Smooth muscle cell (in vitro differentiated cells): ENCODE measurements at regions not wholly inside any gene's neighbourhood (a gene's known extent, or its start where the extent isn't known, plus 50 kb on each side); places are given as distances from the start of the nearest gene placed in this dataset.

ENCODE experiments used
- DNase-seq: peaks from one replicate; lab custom pipeline; 2025; ENCODE audit not compliant: unreplicated experiment; lab: John Stamatoyannopoulos, UW
- H2AFZ ChIP-seq: fragments of 200-600 bp; sonication (generic); 2 replicates; pipeline ENCODE4 v1.6.0; 2016; ENCODE audit warnings: antibody characterized with exemption, low read depth, mild to moderate bottlenecking
- H3F3A ChIP-seq: fragments of 200-600 bp; sonication (generic); 2 replicates; pipeline ENCODE4 v1.6.0; 2017; ENCODE audit warnings: antibody characterized with exemption, low read depth
- H3K27ac ChIP-seq: fragments of 200-600 bp; sonication (generic); 2 replicates; pipeline ENCODE4 v1.5.1; 2016; ENCODE audit warnings: low read depth, mild to moderate bottlenecking
- H3K27me3 ChIP-seq: fragments of 200-600 bp; sonication (generic); 2 replicates; pipeline ENCODE4 v1.6.1; 2016; ENCODE audit warnings: low read depth, mild to moderate bottlenecking
- H3K36me3 ChIP-seq: fragments of 200-600 bp; sonication (generic); 2 replicates; pipeline ENCODE4 v1.5.1; 2016; ENCODE audit warnings: low read depth
- H3K4me1 ChIP-seq: fragments of 200-600 bp; sonication (generic); 2 replicates; pipeline ENCODE4 v1.5.1; 2016; ENCODE audit warnings: low read depth
- H3K4me2 ChIP-seq: fragments of 200-600 bp; sonication (generic); 2 replicates; pipeline ENCODE4 v1.6.0; 2016; ENCODE audit warnings: mild to moderate bottlenecking
- H3K4me3 ChIP-seq: fragments of 200-600 bp; sonication (generic); 2 replicates; pipeline ENCODE4 v1.5.1; 2016; ENCODE audit warnings: mild to moderate bottlenecking
- H3K79me2 ChIP-seq: fragments of 200-600 bp; sonication (generic); 2 replicates; pipeline ENCODE4 v1.6.0; 2016; ENCODE audit warnings: low read depth, mild to moderate bottlenecking
- H3K9ac ChIP-seq: fragments of 200-600 bp; sonication (generic); 2 replicates; pipeline ENCODE4 v1.6.0; 2016; ENCODE audit warnings: low read depth
- H3K9me3 ChIP-seq: fragments of 200-600 bp; sonication (generic); replicated peaks from 2 replicates; pipeline ENCODE4 v1.5.1; 2016; ENCODE audit warnings: low read depth
- H4K20me1 ChIP-seq: fragments of 200-600 bp; sonication (generic); 2 replicates; pipeline ENCODE4 v1.6.0; 2016; ENCODE audit warnings: low read depth
- WGBS: methylation state at CpG from one replicate; pipeline ENCODE4 v1.1.7; 2016; ENCODE audit warnings: low lambda C conversion rate; 5-methylcytosine and 5-hydroxymethylcytosine counted together
- TF ChIP-seq, protein P1 (sequence below): fragments of 200-600 bp; sonication (generic); IDR thresholded peaks from 2 replicates; pipeline ENCODE4 v1.5.1; 2017; ENCODE audit warnings: borderline replicate concordance, mild to moderate bottlenecking, antibody characterized with exemption; ENCODE audit not compliant: insufficient read depth, poor library complexity, severe bottlenecking

DNA sequence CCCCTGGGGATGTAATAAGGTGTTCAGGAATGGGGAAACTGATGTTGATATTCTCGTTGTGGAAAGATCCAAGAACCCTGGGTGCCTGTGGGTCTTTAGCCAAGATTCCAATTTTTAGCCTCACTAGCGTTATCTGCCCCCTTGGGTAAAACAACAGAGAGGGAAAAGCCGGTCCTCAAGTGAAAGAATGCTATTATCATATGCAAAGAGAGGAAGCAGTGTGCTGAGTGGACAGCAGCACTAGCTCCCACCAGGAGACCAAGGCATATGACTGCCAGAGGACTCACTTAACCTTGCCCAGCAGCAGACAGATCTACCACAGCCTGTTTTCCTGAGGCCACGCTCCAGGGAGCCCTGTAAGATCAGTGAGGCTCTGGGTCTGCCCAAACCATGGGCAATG, 257.9 kb upstream of the CPEB2 start:
- TF ChIP-seq, protein P1, sequence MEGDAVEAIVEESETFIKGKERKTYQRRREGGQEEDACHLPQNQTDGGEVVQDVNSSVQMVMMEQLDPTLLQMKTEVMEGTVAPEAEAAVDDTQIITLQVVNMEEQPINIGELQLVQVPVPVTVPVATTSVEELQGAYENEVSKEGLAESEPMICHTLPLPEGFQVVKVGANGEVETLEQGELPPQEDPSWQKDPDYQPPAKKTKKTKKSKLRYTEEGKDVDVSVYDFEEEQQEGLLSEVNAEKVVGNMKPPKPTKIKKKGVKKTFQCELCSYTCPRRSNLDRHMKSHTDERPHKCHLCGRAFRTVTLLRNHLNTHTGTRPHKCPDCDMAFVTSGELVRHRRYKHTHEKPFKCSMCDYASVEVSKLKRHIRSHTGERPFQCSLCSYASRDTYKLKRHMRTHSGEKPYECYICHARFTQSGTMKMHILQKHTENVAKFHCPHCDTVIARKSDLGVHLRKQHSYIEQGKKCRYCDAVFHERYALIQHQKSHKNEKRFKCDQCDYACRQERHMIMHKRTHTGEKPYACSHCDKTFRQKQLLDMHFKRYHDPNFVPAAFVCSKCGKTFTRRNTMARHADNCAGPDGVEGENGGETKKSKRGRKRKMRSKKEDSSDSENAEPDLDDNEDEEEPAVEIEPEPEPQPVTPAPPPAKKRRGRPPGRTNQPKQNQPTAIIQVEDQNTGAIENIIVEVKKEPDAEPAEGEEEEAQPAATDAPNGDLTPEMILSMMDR: no peak
- no peak for DNase-seq
- Histone ChIP-seq H3K9me3 (no peaks in the 10 kb centered on the region), H3K4me2 (no peak overlapping the region), H3F3A (no peaks in the 10 kb centered on the region), H3K36me3 (no peaks in the 10 kb centered on the region), H3K4me1 (no peaks in the 10 kb centered on the region), H2AFZ (no peak overlapping the region), H3K27me3 (no peaks in the 10 kb centered on the region), H3K9ac (no peak overlapping the region), H3K27ac (no peak overlapping the region), H3K79me2 (no peaks in the 10 kb centered on the region), H4K20me1 (no peaks in the 10 kb centered on the region), H3K4me3 (no peak overlapping the region)
- 68% methylated on average over 4 of the region's 4 CpGs for WGBS

DNA sequence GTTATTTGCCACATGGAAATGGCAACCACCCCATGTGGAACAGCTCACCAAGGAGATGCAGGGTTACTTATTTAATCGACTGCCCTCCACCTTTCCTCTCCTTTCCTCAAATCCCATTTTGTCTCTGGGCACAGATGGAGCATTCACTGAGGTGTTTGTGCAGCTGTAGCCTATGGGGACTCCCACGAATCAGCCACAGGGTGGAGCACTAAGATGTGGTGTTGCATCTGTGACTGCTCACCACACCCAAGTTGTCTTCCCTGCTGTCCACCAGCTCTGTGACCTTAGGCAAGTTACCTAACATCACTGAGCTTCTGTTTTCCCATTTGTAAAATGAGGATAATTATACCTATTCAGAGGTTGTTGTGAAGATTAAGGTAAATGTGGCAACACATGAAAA, 252.4 kb upstream of the CPEB2 start:
- no peaks in the 10 kb centered on the region for H3K4me1 ChIP-seq
- no peak overlapping the region for H2AFZ ChIP-seq
- no peaks in the 10 kb centered on the region for H3K27me3 ChIP-seq
- no peak overlapping the region for H3K4me3 ChIP-seq
- no peaks in the 10 kb centered on the region for H3K79me2 ChIP-seq
- no peaks in the 10 kb centered on the region for H3K36me3 ChIP-seq
- 60% methylated on average over 2 of the region's 2 CpGs for WGBS
- TF ChIP-seq, protein P1: peak; percentile 26
- H3K4me2 ChIP-seq: no peak overlapping the region
- no peak overlapping the region for H3K9ac ChIP-seq
- no peaks in the 10 kb centered on the region for H4K20me1 ChIP-seq
- no peaks in the 10 kb centered on the region for H3F3A ChIP-seq
- H3K27ac ChIP-seq: no peak overlapping the region
- no peaks in the 10 kb centered on the region for H3K9me3 ChIP-seq
- DNase-seq: no peak

DNA sequence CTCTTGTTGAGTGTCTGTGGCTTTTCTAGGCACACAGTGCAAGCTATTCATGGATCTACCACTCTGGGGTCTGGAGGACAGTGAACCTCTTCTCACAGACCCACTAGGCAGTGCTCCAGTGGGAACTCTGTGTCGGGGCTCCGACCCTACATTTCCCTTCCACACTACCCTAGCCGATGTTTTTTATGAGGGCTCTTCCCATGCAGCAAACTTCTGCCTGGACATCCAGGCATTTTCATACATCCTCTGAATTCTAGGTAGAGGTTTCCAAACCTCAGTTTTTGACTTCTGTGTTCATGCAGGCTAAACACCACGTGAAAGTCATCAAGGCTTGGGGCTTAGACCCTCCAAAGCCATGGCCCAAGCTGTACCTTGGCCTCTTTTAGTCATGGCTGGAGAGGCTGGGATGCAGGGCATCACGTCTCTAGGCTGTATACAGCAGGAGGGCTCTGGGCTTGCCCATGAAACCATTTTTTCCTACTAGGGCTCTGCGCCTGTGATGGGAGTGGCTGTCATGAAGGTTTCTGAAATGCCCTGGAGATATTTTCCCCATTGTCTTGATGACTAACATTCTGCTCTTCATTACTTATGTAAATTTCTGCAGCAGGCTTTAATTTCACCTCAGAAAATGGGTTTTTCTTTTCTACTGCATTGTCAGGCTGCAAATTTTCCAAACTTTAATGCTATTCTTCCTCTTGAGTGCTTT, 249.8 kb upstream of the CPEB2 start:
- 93% methylated on average over 5 of the region's 6 CpGs for WGBS
- no peaks in the 10 kb centered on the region for H3K4me1 ChIP-seq
- no peaks in the 10 kb centered on the region for H3K79me2 ChIP-seq
- TF ChIP-seq, protein P1: no peak
- DNase-seq: no peak
- H3K27me3 ChIP-seq: no peaks in the 10 kb centered on the region
- H3F3A ChIP-seq: no peaks in the 10 kb centered on the region
- H3K4me2 ChIP-seq: no peak overlapping the region
- no peak overlapping the region for H3K4me3 ChIP-seq
- H3K36me3 ChIP-seq: no peaks in the 10 kb centered on the region
- no peak overlapping the region for H2AFZ ChIP-seq
- H3K9me3 ChIP-seq: no peaks in the 10 kb centered on the region
- H3K9ac ChIP-seq: no peak overlapping the region
- no peak overlapping the region for H3K27ac ChIP-seq
- no peaks in the 10 kb centered on the region for H4K20me1 ChIP-seq

DNA sequence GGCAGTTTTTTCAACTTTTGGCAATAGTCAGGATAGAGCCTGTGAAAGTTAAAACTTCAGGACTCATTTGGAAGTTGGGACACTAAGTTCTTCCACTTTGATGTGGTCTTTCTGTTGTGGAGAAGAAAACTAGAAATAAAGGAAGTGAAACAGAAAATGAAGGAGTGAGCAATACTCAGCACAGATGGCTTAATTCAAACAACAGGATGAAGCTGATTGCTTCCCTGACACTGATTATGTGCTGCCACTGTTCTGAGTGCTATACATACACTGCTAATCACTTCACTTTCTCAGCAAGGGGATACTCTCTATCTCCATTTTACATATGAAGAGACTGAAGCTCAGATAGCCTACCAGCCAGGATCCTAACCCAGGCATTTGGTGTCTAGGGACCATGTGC, 235.1 kb upstream of the CPEB2 start:
- no peaks in the 10 kb centered on the region for H3K9me3 ChIP-seq
- DNase-seq: no peak
- no peak overlapping the region for H2AFZ ChIP-seq
- TF ChIP-seq, protein P1: no peak
- no peaks in the 10 kb centered on the region for H4K20me1 ChIP-seq
- H3K9ac ChIP-seq: no peak overlapping the region
- no peak overlapping the region for H3K27ac ChIP-seq
- H3F3A ChIP-seq: no peaks in the 10 kb centered on the region
- H3K27me3 ChIP-seq: no peaks in the 10 kb centered on the region
- H3K4me2 ChIP-seq: no peak overlapping the region
- H3K79me2 ChIP-seq: no peaks in the 10 kb centered on the region
- H3K4me3 ChIP-seq: no peak overlapping the region
- H3K36me3 ChIP-seq: no peaks in the 10 kb centered on the region
- H3K4me1 ChIP-seq: peaks cover 5% of the 10 kb centered on the region
